KBM-7 (cell line): ENCODE measurements at regions not wholly inside any gene's neighbourhood (a gene's known extent, or its start where the extent isn't known, plus 50 kb on each side); places are given as distances from the start of the nearest gene placed in this dataset.

Source experiments
- DNase-seq: peaks from one replicate; pipeline ENCODE4 v3.0.0-alpha.2; 2015
- in situ Hi-C: fragments of 300-500 bp; cut with MboI; formaldehyde crosslinking; loops from 2 replicates; pipeline ENCODE4 v1.14.3; 2020; ENCODE audit warnings: low sequenced_read_pairs, low pct_unique_long_range_greater_than_20kb, mixed read lengths

GRCh38 chr16:76612497-76612896 lies 335.3 kb downstream of the CNTNAP4 start:
- DNase-seq: no peak
- in situ Hi-C loops: no loop called here

DNA sequence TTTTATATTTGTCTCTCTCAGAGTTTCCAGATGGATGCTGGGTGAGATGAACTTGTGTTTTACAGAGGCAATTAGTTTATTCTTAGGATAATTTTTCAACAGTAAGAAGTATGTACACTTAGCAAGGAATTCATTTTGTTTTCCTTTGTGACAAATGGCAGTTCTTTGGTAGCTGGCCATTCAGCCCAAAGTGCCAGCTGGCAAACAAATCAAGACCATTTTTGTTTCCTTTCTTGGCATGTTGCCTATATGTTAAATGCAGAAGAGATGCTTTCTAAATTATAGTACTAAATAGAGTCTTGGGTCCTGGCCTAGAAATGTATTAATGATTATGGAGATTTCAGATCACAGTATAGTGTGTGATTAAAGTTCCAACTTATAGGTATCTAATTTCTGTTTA lies 337.1 kb downstream of the CNTNAP4 start:
- in situ Hi-C loops: no loop called here
- DNase-seq: no peak

DNA sequence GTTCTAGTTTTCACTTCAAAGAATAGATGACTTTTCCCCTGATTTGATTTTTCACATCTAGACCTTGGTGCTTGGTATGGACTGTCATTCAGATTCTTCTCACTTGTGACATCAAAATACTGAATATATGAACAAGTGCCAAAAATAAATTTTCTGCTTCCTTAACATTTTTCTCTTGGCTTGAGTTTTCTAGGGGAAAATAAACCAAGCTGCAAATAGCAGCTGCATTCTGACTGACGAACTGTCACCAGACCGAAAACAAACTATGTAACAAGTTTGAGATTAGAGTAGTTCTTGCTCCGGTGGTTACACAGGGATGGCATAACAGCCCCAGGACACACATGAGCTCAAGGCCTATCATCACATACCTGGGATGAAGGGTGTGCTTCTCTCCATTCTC lies 345.7 kb downstream of the CNTNAP4 start:
- DNase-seq: no peak
- in situ Hi-C loops: no loop called here

DNA sequence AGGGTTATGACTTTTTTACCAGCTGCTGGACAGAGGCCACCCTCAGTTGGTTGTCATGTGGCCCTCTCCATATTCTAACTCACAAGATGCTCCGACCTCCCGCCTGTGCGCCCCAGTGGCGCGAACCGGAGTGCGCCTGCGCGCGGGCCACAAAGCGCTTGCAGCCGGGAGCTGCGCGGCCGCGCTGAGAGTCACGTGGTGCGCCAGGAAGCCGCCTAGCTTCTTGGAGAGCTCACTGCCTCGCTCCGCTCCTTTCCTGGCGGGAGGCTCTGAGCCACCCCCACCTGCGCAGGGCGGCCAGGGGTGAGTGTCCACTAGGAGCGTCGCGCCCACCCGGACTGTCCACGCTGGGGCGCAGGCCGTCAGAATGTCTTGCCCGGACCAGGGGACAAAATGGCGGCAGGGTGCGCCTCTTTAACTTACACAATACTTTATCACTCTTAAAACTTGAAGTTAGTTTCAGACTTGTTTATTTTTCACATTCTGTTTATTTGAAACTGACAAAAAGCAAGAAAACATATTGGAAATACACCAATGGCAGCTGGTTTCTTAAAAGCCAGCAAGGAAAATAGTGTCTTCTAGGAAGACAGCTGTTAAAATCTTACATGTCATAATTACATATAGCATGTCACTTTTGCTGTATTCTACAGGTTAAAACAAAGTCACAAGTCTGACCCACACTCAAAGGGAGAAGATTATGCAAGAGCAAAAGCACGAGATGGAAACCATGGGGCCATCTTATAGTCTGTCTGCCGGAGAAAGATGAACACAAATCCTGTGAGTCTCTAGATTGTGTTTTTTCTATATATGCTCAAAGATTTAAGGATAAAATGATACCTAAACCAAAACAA lies 357.9 kb downstream of the CNTNAP4 start:
- in situ Hi-C loops: no loop called here
- DNase-seq: no peak

GRCh38 chr16:76639685-76640289 lies 362.6 kb downstream of the CNTNAP4 start:
- in situ Hi-C loops: no loop called here

GRCh38 chr16:76650582-76650981 lies 373.4 kb downstream of the CNTNAP4 start:
- DNase-seq: no peak
- in situ Hi-C loops: no loop called here

More at GRCh38 chr16:76639685-76640289, 362.6 kb downstream of the CNTNAP4 start:
- DNase-seq: peak; percentile 38

- in situ Hi-C loops: no loop called here
These were observed 376.3 kb downstream of the CNTNAP4 start for GRCh38 chr16:76653390-76654026.

DNA sequence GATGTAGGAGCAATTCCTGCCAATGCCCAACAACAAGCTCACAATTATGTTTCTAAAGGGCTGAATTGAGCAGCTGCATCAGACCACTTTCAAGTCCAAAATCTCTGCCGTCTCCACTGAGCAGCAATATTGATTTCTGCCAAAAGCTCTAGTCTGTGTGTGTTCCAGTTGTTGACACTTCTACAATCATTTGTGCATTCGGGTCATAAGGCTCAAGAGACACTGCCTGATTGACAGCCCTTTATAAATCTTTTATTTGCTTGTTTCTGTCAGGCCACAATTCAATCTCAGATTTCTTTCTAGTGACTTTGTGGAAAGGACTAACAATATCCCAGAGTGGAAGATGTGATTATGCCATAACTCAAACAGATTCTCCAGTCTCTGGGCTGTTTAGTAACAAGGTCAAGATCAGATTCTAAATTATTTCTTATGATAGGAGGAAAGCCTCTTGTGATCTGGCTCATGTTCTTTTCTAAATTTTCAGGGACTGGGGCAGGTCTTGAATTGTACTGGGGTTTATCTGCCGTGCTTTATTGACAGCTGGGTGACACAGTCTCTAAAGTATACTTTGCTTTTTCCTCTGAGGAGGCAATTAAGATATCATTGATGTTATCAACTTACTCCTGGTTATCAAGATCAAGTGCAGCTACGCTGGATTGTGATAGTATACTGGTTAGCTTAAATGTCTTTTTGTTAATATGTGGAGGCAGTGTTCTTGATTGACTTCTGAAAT lies 377.1 kb downstream of the CNTNAP4 start:
- in situ Hi-C loops: no loop called here

More at GRCh38 chr16:76653390-76654026, 376.3 kb downstream of the CNTNAP4 start:
- DNase-seq: peak; percentile 56

GRCh38 chr16:76656994-76657393 lies 379.8 kb downstream of the CNTNAP4 start:
- in situ Hi-C loops: no loop called here
- no peak for DNase-seq

More for the DNA sequence above, 377.1 kb downstream of the CNTNAP4 start:
- DNase-seq: no peak

DNA sequence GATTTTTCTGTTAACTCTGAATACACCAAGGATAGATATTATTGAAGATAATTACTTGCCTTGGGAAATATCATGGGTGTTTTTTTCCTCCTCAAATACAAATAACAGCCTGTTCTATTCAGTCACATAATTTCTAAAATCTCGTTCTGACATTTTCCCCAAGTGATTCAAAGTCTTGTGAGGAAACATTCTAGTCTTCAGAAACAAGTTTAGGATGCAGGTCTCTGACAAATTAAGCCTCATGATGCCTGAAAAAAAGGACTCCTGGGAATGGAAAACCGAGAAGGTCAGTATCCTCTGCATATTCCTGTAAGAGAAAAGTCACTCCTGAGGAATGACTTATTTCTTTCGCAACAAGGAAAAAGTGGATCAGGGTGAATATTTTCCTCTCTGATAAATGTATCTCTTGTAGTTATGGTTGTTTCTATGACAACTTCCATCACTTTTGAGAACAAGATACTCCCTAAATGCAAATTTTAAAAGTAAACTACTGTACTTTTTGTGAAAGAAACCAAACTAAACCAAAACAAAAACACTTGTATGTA lies 384.6 kb downstream of the CNTNAP4 start:
- in situ Hi-C loops: no loop called here

DNA sequence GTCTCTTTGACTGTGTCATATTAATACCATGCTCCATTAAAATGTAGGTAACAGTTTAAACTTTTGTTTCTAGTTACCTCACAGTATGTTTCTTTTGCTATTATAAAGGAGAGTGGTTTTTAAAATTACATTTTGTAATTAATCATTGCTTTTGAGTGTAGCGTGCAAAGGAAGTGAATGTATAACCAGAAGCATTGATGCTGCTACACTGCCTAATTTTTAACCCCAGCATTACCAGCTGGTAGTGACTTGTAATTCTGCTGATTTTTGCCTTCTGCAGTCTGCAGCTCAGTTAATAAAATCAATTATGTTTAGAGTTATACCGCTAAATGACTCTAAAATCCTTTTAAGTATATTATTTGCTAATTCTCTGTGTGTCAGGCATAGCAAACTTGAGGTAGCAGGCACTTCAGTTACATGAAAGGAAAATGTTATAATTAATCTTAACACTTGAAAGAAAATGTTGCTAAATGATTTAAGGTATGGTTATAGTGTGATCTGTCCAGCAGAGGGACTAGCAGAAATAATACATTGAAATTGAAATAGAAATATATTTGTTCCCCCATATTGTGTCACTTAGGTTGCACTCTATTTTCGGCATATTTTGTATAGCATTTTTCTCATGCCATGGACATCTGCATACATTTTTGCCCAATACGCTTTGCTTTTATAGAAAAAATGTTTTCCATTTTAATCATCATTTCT lies 388.5 kb downstream of the CNTNAP4 start:
- in situ Hi-C loops: no loop called here
- DNase-seq: no peak

More for the DNA sequence above, 384.6 kb downstream of the CNTNAP4 start:
- DNase-seq: no peak

GRCh38 chr16:76668207-76668725 lies 391.1 kb downstream of the CNTNAP4 start:
- in situ Hi-C loops: no loop called here
- peak; percentile 12 for DNase-seq

GRCh38 chr16:76669288-76669687 lies 392.1 kb downstream of the CNTNAP4 start:
- no peak for DNase-seq
- in situ Hi-C loops: no loop called here

DNA sequence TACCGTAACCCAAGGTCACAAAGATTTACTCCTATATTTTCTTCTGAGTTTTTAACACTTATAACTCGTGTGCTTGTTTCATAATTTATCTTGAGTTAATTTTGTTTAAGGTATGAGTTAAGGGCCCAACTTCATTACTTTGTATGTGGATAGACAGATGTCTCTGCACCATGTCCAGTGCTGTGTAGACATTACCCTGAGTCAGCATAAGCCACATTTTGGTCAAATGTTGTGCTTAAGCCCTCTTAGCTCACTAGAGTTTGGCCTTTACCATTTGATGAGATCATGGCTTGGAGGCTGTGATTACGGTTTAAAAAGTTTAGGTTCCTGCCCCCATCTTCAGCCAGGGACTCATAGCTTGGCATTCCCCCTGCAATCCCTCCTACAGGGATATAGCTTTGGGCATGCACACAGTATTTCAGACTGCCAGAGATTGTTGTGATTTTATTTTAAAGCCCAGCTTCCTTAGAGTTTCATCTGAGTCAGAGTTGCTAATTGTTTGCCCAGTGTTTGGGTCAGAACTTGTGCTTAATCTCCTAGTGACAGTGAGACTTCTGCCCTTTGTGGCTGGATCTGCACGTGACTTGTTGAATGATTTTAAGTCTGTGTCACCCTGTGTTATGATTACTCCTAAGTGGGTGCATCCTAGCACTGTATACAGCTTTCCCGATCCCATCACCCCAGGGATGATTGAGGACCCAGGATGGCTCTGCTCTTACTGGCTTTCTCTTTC lies 393.1 kb downstream of the CNTNAP4 start:
- in situ Hi-C loops: no loop called here
- no peak for DNase-seq

DNA sequence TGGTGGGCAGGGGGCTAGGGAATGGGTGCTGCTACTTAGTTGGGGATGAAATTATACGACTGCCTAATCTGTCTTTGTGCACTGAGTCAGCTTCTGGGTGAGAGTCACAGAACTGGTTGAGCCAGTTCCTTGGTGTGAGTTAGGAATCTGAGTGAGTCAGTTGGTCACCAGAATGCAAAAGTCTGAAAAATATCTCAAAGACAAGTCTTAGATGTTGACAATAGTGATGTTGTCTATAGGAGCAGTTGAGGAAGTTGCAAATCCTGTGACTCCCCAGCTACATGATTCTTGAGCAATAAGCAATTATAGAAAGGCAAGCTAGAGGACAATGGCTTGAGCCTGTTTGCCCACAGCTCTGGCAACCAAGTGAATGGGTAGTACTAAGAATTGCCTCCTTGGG lies 399.2 kb downstream of the CNTNAP4 start:
- DNase-seq: no peak
- in situ Hi-C loops: no loop called here

GRCh38 chr16:76681296-76681695 lies 404.1 kb downstream of the CNTNAP4 start:
- no peak for DNase-seq
- in situ Hi-C loops: no loop called here

GRCh38 chr16:76683051-76683450 lies 405.9 kb downstream of the CNTNAP4 start:
- DNase-seq: no peak
- in situ Hi-C loops: no loop called here

DNA sequence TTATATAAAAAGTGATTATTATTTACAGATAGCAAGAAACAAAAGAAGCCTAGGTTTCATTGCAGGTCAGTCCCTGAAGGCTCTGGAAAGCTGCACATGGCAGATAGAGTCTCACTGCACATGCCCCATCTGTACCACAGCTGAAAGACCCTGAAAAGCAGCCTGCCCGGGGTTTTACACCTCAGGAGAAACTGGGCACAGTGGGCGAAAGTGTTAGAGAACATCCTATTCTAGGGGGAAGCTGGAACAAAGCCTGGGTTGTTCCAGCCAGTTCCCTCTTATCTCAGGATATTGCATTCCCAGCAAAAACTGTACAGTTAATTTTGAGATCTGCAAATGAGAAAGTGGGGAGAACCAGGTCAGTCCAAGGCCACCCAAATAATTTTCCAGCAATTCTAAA lies 419.7 kb downstream of the CNTNAP4 start:
- in situ Hi-C loops: no loop called here
- DNase-seq: no peak
